Gastrocnemius medialis (tissue), 4 donors: ENCODE measurements at regions not wholly inside any gene's neighbourhood (a gene's known extent, or its start where the extent isn't known, plus 50 kb on each side); places are given as distances from the start of the nearest gene placed in this dataset.
A peak's percentile ranks its signal among the peaks of the same experiment; 100 is the strongest.

Experiments used
- ATAC-seq, 2 donors: fragments of 150-250 bp; one replicate each; pipeline ENCODE4 v1.9.1; 2016
- DNase-seq, 2 donors: peaks; one replicate each; pipeline ENCODE4 v3.0.0-alpha.2; 2019
- H3K27ac ChIP-seq, 4 donors: fragments of 200-600 bp; sonication (generic); 1 replicate in 1 of 4; 2 replicates in 3 of 4; pipeline ENCODE4 v1.5.1; 2016 to 2018; ENCODE audit warnings: mild to moderate bottlenecking in 2 of 4, moderate library complexity in 1 of 4
- H3K27me3 ChIP-seq, 3 donors: fragments of 200-600 bp; sonication (generic) in 2 of 3; 1 replicate in 1 of 3; 2 replicates in 2 of 3; pipeline versions ENCODE4 v1.5.1 to v1.6.0; 2016 to 2019; ENCODE audit warnings: mild to moderate bottlenecking in 1 of 3, moderate library complexity in 1 of 3
- H3K36me3 ChIP-seq, 2 donors: fragments of 200-600 bp; sonication (generic) in 1 of 2; one replicate each; pipeline ENCODE4 v1.5.1; 2017 to 2018
- H3K4me1 ChIP-seq, 2 donors: fragments of 200-600 bp; sonication (generic) in 1 of 2; one replicate each; pipeline ENCODE4 v1.5.1; 2016 to 2017; ENCODE audit warnings: mild to moderate bottlenecking in 2 of 2
- H3K4me3 ChIP-seq, 4 donors: fragments of 200-600 bp; sonication (generic) in 3 of 4; 1 replicate in 1 of 4; 2 replicates in 3 of 4; pipeline ENCODE4 v1.5.1; 2016 to 2019; ENCODE audit warnings: mild to moderate bottlenecking in 2 of 4
- H3K9me3 ChIP-seq, 3 donors: fragments of 200-600 bp; sonication (generic) in 2 of 3; 1 replicate in 1 of 3; 2 replicates in 2 of 3; pipeline ENCODE4 v1.5.1; 2016 to 2019
- CTCF ChIP-seq, 5 experiments: fragments of 450-650 bp in 3 of 5; fragments of 200-600 bp in 2 of 5; sonication (generic) in 2 of 5; IDR thresholded peaks in 4 of 5; conservative IDR thresholded peaks in 1 of 5; 1 replicate in 4 of 5; 2 replicates in 1 of 5; pipeline ENCODE4 v1.5.1; 2016 to 2019; ENCODE audit warnings: antibody characterized with exemption in 5 of 5, mild to moderate bottlenecking in 3 of 5, moderate library complexity in 3 of 5
- POLR2A ChIP-seq, 2 donors: fragments of 450-650 bp; IDR thresholded peaks; one replicate each; pipeline ENCODE4 v1.6.1; 2017; ENCODE audit warnings: antibody characterized with exemption in 2 of 2, mild to moderate bottlenecking in 2 of 2, moderate library complexity in 2 of 2
- in situ Hi-C, 4 donors: fragments of 200-750 bp; cut with MboI; loops; one replicate each; pipeline versions ENCODE4 v1.15.0 to v1.8.0; 2017; ENCODE audit warnings: low sequenced_read_pairs in 4 of 4
- intact Hi-C: fragments of 100-400 bp; cut with DNase I; formaldehyde crosslinking; loops from one replicate; pipeline ENCODE4 v1.15.1; 2023; ENCODE audit warnings: low total_unique reads

DNA sequence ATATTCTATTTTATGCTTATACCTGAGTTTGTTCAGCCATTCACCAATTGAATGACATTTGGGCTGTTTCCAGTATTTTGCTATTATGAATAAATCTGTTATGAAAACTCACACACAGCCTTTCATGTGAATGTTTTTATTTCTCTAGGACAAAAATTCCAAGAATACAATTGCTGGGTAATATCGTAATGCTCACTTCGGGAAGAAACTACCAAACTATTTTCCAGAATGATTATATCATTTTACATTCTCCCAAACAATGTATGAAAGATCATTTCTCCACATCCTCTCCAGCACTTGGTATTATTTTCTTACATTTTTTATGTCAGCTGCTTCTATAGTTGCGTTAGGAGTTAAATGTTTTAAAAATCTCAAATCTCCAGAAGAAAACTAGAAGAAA, 58.3 kb upstream of the LHFPL2 start:
- Histone ChIP-seq H3K4me3 (no peak overlapping the region), H3K36me3 (no peaks in the 10 kb centered on the region), H3K4me1 (peaks cover 0 to 3% of the 10 kb centered on the region in 2 donors), H3K27me3 (no peaks in the 10 kb centered on the region), H3K9me3 (no peaks in the 10 kb centered on the region), H3K27ac (no peak overlapping the region)
- intact Hi-C loops (no loop called here), in situ Hi-C loops (no loop called here)
- DNase-seq, result no peak
- TF ChIP-seq CTCF (IDR thresholded peaks at IDR 0.05 in 4 of 5, conservative IDR thresholded peaks at IDR 0.05 in 1 of 5), result no peak
- TF ChIP-seq POLR2A (IDR thresholded peaks at IDR 0.05), result no peak
- no peak for ATAC-seq

- peaks cover 0 to 3% of the 10 kb centered on the region in 2 donors for H3K4me1 ChIP-seq
- H3K36me3 ChIP-seq, result no peaks in the 10 kb centered on the region
- H3K4me3 ChIP-seq, result no peak overlapping the region
- DNase-seq (no peak), ATAC-seq (no peak)
- no peaks in the 10 kb centered on the region for H3K27me3 ChIP-seq
- H3K27ac ChIP-seq, result no peak overlapping the region
- no peak for TF ChIP-seq POLR2A (IDR thresholded peaks at IDR 0.05)
- no peak for TF ChIP-seq CTCF (IDR thresholded peaks at IDR 0.05 in 4 of 5, conservative IDR thresholded peaks at IDR 0.05 in 1 of 5)
- intact Hi-C loops, result no loop called here
- no peaks in the 10 kb centered on the region for H3K9me3 ChIP-seq
- in situ Hi-C loops, result no loop called here
Measured at GRCh38 chr5:78706381-78706780, 57.8 kb upstream of the LHFPL2 start.

DNA sequence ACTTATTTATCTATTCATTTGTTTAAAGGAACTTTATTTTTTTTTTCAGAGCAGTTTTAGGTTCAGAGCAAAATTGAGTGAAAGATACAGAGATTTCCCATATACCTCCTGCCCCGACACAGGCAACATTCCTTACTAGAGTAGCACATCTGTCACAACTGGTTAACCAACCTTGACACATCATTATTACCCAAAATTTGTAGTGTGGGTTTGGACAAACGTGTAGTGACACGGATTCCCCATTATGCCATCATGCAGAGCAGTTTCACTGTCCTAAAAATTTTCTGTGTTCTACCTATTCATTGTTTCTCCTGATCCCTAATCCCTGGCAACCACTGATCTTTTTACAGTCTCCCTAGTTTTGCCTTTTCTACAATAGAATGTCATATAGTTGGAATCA, 57.3 kb upstream of the LHFPL2 start:
- in situ Hi-C loops, result no loop called here
- Histone ChIP-seq H3K36me3 (no peaks in the 10 kb centered on the region), H3K9me3 (no peaks in the 10 kb centered on the region), H3K4me1 (peaks cover 0 to 3% of the 10 kb centered on the region in 2 donors), H3K27me3 (no peaks in the 10 kb centered on the region), H3K4me3 (no peak overlapping the region), H3K27ac (no peak overlapping the region)
- TF ChIP-seq POLR2A (IDR thresholded peaks at IDR 0.05) (no peak), CTCF (IDR thresholded peaks at IDR 0.05 in 4 of 5, conservative IDR thresholded peaks at IDR 0.05 in 1 of 5) (no peak)
- intact Hi-C loops, result no loop called here
- ATAC-seq (no peak), DNase-seq (no peak)

- Histone ChIP-seq H3K27me3 (no peaks in the 10 kb centered on the region), H3K36me3 (no peaks in the 10 kb centered on the region), H3K4me3 (no peak overlapping the region), H3K27ac (peak overlapping the region in 1 of 4 donors; percentile 25), H3K4me1 (no peaks in the 10 kb centered on the region), H3K9me3 (no peaks in the 10 kb centered on the region)
- no peak for TF ChIP-seq POLR2A (IDR thresholded peaks at IDR 0.05)
- no peak for TF ChIP-seq CTCF (IDR thresholded peaks at IDR 0.05 in 4 of 5, conservative IDR thresholded peaks at IDR 0.05 in 1 of 5)
- no peak for ATAC-seq
- in situ Hi-C loops, result no loop called here
- DNase-seq, result no peak
- intact Hi-C loops, result no loop called here
Measured at GRCh38 chr5:78701795-78702410, 53.3 kb upstream of the LHFPL2 start.
